GM18505 (cell line): ENCODE measurements at regions not wholly inside any gene's neighbourhood (a gene's known extent, or its start where the extent isn't known, plus 50 kb on each side); places are given as distances from the start of the nearest gene placed in this dataset.
"Not testable (repeated sequence)": the region's sequence is repeated elsewhere in the genome, so short reads cannot be mapped to it uniquely, and the experiment has no call there.

ENCODE experiments used
- ATAC-seq: cut with Tn5 transposase; IDR thresholded peaks from one replicate; pipeline ENCODE4 v1.9.1; 2021; ENCODE audit not compliant: unreplicated experiment
- POLR2A ChIP-seq: IDR thresholded peaks from 4 replicates; pipeline ENCODE4 v1.6.1; 2011; ENCODE audit warnings: borderline replicate concordance; ENCODE audit not compliant: insufficient read depth, insufficient read length; ENCODE audit errors: extremely low read depth

DNA sequence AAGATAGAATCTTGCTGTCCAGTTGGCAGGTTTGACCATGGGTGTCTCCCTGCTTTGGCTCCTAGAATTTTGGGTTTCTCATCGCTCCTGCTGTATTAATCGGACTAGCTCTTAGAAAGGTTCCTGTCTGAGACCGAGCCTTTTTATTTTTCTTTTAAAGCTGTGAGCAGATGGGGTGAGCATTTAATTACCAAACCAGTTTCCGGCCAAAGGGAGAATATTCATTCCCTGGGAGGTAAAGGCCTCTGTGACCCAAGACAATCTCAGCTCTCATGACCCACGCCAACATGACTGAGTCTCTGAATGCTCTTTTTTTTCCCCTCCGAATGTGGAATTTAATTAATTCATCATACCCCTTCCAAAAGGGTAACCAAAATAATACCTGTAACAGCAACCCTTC, 464.7 kb upstream of the TMEM132C start:
- TF ChIP-seq POLR2A = no peak
- ATAC-seq = no peak

DNA sequence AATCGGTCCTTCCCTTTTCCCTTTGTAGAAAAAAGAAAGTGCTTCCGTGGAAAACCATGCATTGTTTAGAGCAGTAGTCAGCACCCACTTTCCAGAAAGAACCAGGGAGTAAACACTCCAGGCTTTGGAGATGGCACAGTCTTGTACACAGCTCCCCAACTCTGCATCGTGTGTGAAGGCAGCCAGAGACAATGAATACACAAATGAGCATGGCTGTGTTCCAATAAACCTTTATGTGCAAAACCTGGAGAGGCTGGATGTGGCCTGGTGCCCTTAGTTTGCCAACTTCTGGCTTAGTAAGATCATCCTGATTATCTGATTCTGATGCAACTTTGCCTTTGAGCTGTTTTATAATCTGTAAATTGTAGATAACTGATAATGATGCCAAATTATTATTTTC, 463.4 kb upstream of the TMEM132C start:
- no peak for ATAC-seq
- TF ChIP-seq POLR2A = no peak

DNA sequence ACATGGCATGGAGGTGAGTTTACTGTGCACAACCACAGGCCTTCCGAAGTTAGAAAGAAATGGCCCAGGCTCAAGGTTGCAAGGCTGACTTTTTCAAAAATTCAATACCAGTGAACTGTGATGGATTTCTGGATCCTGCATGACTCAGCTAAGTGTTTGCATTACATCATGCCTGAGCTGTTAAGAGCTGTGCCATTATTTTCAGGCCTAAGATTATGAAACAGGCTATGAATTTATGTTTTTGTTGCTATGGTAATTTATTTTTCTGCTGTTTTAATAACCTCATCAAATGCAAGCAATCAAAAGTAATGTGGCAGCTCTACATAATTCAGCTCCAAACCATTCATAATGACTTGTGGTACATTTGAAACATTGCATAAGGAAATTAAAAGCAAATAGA, 457.7 kb upstream of the TMEM132C start:
- TF ChIP-seq POLR2A = no peak
- no peak for ATAC-seq

DNA sequence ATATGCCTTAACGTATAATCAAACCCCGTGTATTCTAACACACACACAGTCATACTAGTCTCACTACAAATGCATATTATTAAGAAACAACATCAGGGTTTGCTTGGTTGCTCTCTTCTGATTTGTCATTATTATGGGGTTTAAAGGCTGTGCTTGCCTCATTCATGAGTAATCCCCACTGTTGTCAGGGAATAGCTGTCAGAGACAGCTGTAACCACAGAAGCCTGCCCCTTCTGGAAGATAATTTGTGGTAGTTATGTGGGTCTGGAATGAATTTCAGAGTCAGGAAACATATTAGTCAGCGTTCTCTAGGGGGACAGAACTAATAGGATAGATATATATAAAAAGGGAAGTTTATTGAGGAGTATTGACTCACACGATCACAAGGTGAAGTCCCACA, 456.9 kb upstream of the TMEM132C start:
- TF ChIP-seq POLR2A = no peak
- no peak for ATAC-seq

DNA sequence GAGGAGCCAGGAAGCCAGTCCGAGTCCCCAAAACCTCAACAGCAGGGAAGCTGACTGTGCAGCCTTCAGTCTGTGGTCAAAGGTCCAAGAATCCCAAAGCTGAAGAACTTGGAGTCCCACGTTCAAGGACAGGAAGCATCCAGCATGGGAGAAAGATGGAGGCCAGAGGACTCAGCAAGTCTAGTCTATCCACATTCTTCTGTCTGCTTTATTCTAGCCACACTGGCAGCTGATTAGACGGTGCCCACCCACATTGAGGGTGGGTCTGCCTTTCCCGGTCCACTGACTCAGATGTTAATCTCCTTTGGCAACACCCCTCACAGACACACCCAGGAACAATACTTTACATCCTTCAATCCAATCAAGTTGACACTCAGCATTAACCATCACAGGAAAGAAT, 456.5 kb upstream of the TMEM132C start:
- not testable (repeated sequence) for ATAC-seq

DNA sequence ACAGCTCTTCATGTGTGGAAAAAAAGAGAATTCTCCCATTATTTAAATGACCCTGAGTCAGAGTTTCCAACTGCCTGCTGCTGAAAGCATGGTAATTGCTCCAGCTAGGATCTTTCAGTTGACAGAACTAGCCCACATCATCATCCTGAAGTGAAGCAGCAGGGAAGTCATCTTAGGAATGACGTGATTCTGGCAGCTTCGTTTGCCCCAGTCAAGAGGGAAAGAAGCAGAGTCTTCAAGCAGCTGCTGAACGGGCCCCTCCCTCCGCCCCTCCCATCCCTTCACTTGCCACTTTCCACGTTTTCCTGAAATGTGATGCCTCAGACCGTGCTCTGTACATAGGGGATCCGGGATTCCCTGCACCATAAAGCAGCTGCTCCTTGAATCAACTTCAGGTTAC, 455.0 kb upstream of the TMEM132C start:
- no peak for TF ChIP-seq POLR2A
- no peak for ATAC-seq

DNA sequence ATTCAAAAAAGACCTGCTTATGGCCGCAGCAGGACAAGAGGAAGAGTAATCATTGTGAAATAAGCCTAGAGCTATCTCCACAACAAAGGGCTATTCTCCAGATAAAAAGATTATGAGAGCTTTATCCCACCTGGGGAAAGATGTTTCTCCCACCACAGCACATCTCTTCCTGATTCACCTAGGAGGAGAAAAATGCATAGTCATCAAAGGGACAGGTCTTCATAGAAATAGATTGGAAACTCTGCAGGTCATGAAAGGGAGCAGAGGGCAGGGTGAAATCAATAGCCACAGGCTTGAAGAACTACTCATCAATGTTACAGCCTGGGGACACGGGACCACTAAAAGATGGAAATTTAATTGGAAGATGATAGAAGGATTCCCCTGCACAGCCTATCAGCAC, 453.8 kb upstream of the TMEM132C start:
- TF ChIP-seq POLR2A = no peak
- ATAC-seq = no peak

DNA sequence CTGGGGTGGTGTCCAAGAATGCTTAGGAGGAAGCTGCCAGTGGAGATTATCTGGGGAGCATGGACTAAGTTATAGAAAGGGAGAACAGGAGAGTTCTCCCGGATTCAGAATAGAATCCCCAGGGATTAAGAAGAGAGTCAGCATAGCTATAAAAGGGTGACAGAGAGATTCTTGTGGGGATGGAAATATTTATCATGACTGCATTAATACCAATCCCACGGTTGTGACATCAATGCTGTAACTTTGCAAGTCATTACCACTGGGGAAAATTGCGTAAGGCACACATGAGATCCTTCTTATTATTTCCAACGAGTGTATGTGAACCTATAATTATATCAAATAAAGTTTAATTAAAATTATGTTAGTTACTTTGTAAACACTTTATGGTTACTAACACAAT, 447.9 kb upstream of the TMEM132C start:
- TF ChIP-seq POLR2A = no peak
- ATAC-seq = no peak

DNA sequence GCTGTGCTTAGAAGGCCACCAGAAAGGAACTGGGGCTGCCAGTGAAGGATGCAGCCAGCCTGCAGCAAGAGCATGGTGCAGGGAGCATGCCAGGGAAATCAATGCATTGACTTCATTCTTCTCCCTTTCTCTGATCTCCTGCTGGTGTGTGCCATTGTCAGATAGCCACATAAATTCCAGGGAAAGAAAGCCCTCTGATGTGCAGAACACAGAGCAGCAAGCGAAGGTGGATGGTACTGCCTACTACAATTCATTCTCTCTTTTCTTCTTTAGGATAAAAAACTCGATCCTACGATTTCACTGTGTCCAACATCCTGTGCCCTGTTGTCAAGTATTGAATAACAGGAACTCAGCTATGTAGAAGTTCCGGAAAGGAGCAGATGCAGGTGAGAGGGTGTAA, 446.7 kb upstream of the TMEM132C start:
- no peak for ATAC-seq
- TF ChIP-seq POLR2A = no peak

DNA sequence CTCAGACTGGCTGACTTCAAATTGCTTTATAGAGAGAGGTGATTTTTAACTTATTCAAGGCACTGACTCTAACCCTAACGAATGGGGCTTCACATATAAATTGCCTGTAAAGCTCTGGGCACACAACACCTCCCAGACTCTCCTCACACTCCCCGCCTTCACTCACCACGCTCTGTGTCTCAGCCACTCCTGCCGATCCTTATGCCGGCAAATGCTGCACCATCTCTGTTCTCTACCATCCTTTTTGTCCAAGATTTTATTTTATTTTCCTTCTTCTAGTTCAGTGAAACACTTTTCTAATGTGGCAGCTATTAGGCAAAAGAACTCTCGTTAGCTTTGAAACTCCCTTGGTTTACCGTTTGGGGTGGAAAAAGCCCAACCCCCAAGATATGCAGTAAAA, 446.1 kb upstream of the TMEM132C start:
- TF ChIP-seq POLR2A = no peak
- ATAC-seq = no peak

DNA sequence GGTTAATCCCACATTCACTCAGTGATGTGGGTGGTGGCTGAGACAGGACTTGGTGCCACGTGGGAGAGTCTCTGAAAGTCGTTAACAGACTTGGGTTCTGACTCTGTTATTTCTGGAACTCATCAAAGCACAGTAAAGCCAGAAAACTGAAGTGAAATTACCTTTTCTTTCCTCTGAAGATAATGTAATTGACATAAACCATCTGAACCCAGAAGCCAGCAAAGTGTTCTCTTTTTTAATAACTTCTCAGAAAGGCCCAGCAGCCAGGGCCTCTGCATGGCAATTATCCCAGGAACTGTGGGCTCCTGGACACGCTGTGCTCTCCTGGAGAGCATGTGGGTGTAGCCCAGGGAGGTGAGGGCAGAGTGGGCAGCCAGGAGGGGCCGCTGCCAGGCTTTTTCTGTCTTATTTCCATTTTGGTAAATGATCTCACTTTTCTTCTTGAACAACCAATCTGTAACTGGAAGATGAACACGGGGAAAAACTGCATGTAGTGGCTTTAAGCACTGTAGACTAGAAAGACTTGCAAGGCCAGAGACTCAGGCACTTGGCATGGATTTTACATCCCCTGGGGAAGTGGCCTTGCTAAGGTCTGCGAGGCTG, 444.1 kb upstream of the TMEM132C start:
- TF ChIP-seq POLR2A = no peak
- ATAC-seq = no peak

DNA sequence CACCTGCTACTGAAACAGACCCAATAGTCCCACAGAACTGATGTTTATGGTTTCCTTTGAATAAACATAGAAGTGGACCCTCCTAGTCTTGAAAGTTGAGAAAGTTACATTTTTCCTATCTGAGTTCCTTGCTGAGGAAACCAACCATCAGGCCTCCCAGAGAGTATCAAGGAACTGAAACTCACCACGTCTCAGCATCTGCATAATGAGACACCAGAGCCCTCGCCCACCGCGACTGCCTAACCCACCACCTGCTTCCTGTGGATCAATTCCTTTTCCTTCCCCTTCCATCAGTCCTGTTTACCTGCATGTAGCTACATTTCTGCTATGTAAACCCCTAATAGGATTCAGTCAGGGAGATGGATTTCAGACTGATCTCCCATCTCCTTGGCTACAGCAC, 443.2 kb upstream of the TMEM132C start:
- TF ChIP-seq POLR2A = no peak

DNA sequence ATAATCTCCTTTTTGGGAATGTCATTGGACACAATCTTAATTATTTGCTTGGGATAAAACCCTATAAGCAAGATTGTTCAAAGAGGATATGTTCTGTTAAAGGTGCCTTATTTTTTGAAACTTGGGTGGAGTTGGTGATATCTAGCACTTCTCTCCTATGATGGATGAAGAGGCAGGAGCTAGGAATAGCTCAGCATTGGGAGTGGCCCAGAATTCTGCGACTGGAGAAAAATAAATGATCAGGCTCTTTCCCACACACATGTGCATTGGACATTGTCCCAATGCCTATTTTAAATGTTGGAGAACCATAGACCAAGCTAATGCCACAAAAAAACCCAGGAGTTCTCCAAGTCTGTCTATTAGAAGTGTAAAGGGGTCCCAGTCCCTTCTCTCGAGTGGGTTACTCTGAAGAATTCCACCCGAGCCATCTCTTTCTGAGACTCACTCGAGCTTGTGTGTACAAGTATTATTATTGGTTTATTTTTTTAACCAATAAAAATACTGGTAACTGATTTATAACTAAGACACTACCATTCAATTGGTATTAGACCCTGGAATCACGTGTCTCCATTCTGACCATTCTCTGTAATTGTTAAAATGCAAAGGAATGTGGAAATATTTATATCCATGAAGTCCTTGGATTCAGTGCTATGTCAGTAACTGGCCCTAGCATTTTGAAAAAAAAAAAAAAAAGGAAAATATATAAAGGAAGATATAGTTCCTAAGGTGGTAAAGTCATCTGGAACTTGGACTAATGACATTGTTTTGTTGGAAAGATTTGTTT, 437.5 kb upstream of the TMEM132C start:
- no peak for TF ChIP-seq POLR2A
- ATAC-seq = no peak

More for the DNA sequence above, 443.2 kb upstream of the TMEM132C start:
- ATAC-seq = no peak

DNA sequence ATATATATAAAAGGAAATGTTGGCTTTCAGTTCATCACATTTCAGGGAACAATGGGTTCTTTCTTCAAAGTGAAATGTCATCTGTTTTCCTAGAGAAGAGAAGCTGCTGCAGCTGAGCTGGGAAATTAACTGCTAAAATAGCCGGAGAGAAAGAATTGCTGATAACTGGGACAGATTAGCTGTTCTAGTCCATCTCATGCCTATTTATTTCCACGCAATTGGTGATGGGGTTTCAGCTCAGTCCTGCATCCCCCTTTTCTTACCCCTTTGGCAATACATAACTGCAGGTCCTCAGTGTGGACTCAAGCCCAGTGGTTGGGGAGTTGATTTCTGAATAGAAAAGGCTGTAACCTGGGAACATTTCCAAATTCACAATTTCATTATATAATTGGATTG, 436.9 kb upstream of the TMEM132C start:
- no peak for TF ChIP-seq POLR2A
- no peak for ATAC-seq

DNA sequence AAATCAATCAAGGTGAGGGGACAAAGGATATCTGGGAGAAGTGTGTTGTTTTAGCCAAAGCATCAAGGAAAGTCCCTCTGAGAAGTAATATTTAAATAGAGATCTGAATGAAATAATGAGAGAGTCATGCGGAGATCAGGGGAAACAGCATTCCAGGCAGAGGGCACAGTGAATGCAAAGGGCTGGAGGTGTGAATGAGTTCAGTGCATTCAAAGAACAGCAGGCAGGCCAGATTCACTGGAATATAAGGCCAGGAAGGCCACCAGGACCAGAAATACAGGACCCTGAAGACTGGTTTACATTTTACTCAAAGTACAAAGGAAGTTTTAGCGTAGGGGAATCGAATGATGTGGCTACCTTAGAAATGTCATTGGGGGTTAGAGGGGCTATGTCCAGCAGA, 436.2 kb upstream of the TMEM132C start:
- TF ChIP-seq POLR2A = no peak
- no peak for ATAC-seq

DNA sequence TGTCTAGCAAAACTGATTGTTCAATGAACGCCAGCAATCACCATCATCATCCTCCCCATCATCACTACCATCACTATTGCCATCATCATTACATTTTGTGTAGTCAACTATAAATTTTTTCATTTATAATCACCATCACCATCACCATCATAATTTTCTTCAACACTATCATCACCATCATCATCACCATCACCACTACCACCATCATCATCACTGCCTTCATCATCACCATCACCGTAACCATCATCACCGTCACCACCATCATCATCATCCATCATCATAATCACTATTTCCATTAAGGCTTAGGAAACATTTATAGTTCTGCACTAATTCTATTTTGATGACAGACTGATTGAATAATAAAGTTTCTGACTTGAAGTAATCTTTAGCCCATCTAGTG, 434.8 kb upstream of the TMEM132C start:
- no peak for TF ChIP-seq POLR2A
- no peak for ATAC-seq

DNA sequence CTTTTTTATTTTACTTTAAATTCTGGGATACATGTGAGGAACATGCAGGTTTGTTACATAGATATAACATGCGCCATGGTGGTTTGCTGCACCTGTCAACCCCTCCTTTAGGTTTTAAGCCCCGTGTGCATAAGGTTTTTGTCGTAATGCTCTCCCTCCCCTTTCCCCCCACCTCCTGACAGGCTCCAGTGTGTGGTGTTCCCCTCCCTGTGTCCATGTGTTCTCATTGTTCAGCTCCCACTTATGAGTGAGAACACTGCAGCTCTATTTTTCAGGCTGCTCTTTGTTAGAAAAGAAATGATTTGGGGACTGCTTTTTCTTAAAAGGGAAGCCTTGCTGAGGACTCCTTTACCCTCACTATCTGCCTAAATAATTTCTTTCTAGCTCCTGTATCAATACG, 430.2 kb upstream of the TMEM132C start:
- ATAC-seq = not testable (repeated sequence)
